ENCODE measurements at regions not wholly inside any gene's neighbourhood (a gene's known extent, or its start where the extent isn't known, plus 50 kb on each side); places are given as distances from the start of the nearest gene placed in this dataset.
"Not testable (repeated sequence)": the region's sequence is repeated elsewhere in the genome, so short reads cannot be mapped to it uniquely, and the experiment has no call there.

GRCh38 chr1:78250201-78250600 is 204.4 kb downstream of the GIPC2 start:
- DNase-seq: no peak

- DNase-seq: no peak
Measured at GRCh38 chr1:78254517-78254916, 208.8 kb downstream of the GIPC2 start.

GRCh38 chr1:78255383-78255782 is 209.6 kb downstream of the GIPC2 start:
- no peak for DNase-seq

GRCh38 chr1:78255846-78256245 is 210.1 kb downstream of the GIPC2 start:
- no peak for DNase-seq

- no peak for DNase-seq
Measured at GRCh38 chr1:78263459-78263858, 217.7 kb downstream of the GIPC2 start.

- no peak for DNase-seq
Measured at GRCh38 chr1:78263946-78264345, 218.2 kb downstream of the GIPC2 start.

GRCh38 chr1:78267513-78268218 is 221.9 kb downstream of the GIPC2 start:
- DNase-seq: no peak

- DNase-seq: no peak
Measured at GRCh38 chr1:78269591-78269990, 221.2 kb upstream of the PTGFR start.

GRCh38 chr1:78271423-78271822 is 219.4 kb upstream of the PTGFR start:
- DNase-seq: not testable (repeated sequence)

- peak; percentile 33 for DNase-seq
Measured at GRCh38 chr1:78274814-78275213, 216.0 kb upstream of the PTGFR start.

- DNase-seq: no peak
Measured at GRCh38 chr1:78275456-78275855, 215.3 kb upstream of the PTGFR start.

GRCh38 chr1:78275906-78276685 is 214.7 kb upstream of the PTGFR start:
- DNase-seq: no peak

- no peak for DNase-seq
Measured at GRCh38 chr1:78277253-78277652, 213.5 kb upstream of the PTGFR start.

- DNase-seq: no peak
Measured at GRCh38 chr1:78279051-78279450, 211.7 kb upstream of the PTGFR start.

- DNase-seq: no peak
Measured at GRCh38 chr1:78280626-78281025, 210.1 kb upstream of the PTGFR start.

- DNase-seq: no peak
Measured at GRCh38 chr1:78281580-78281979, 209.2 kb upstream of the PTGFR start.

- DNase-seq: no peak
Measured at GRCh38 chr1:78283691-78284090, 207.1 kb upstream of the PTGFR start.

GRCh38 chr1:78284354-78284753 is 206.4 kb upstream of the PTGFR start:
- DNase-seq: no peak

- no peak for DNase-seq
Measured at GRCh38 chr1:78286686-78287085, 204.1 kb upstream of the PTGFR start.

- no peak for DNase-seq
Measured at GRCh38 chr1:78289603-78290002, 201.2 kb upstream of the PTGFR start.

- DNase-seq: peak; percentile 31
Measured at GRCh38 chr1:78291418-78291817, 199.4 kb upstream of the PTGFR start.

GRCh38 chr1:78291872-78292271 is 198.9 kb upstream of the PTGFR start:
- DNase-seq: no peak

- DNase-seq: peak; percentile 12
Measured at GRCh38 chr1:78292361-78292760, 198.4 kb upstream of the PTGFR start.

- no peak for DNase-seq
Measured at GRCh38 chr1:78297836-78298235, 192.9 kb upstream of the PTGFR start.

- no peak for DNase-seq
Measured at GRCh38 chr1:78298349-78298748, 192.4 kb upstream of the PTGFR start.

Data from eye (tissue), 1 donor.